HCT116 (cell line): ENCODE measurements at regions not wholly inside any gene's neighbourhood (a gene's known extent, or its start where the extent isn't known, plus 50 kb on each side); places are given as distances from the start of the nearest gene placed in this dataset.

Experiments used
- ATAC-seq: fragments of 200-7000 bp; cut with Tn5 transposase; 2 replicates; pipeline ENCODE4 v1.9.1; 2020; ENCODE audit warnings: mild to moderate bottlenecking, moderate library complexity
- BruUV-seq: library from RNA; stranded (reverse); fragments of 400-500 nt; replicated peaks from 2 replicates; lab custom pipeline; 2021; lab: Mats Ljungman, UMichigan
- CTCF ChIA-PET: fragments of 300-600 bp; sonication (Branson Sonifier 250); formaldehyde crosslinking; loops from one replicate; lab custom pipeline; 2021; ENCODE audit warnings: antibody characterized with exemption; lab: Charles Lee
- POLR2A ChIA-PET: fragments of 300-600, 350-600 bp; sonication (Branson Sonifier 250); formaldehyde crosslinking; loops from one replicate; lab custom pipeline; 2021; ENCODE audit warnings: antibody characterized with exemption; lab: Charles Lee
- RAD21 ChIA-PET, 2 experiments: fragments of 300-600 bp; sonication (Branson Sonifier 250); formaldehyde crosslinking; loops; one replicate each; lab custom pipeline; 2023; ENCODE audit warnings: low total read pairs in 2 of 2; ENCODE audit not compliant: uncharacterized antibody in 2 of 2, unreplicated experiment in 2 of 2, low non-redundant PET in 1 of 2; lab: Charles Lee
- DNase-seq: peaks from one replicate; pipeline ENCODE4 v3.0.0-alpha.2; 2010; ENCODE audit warnings: low read depth, low spot score
- H2AFZ ChIP-seq: fragments of 200-600 bp; shearing (Covaris generic), sonication (generic); 2 replicates; pipeline ENCODE4 v1.6.1; 2017; ENCODE audit warnings: low read depth, mixed run types, mixed read lengths, antibody characterized with exemption, low read length; ENCODE audit not compliant: poor library complexity, severe bottlenecking
- H3K27ac ChIP-seq: 2 replicates; pipeline ENCODE4 v1.5.1; 2012; ENCODE audit warnings: low read depth, low read length
- H3K27me3 ChIP-seq: fragments of 200-600 bp; sonication (generic); 2 replicates; pipeline ENCODE4 v1.6.1; 2016; ENCODE audit warnings: mixed run types, low read length, mixed read lengths; ENCODE audit not compliant: insufficient read depth
- H3K36me3 ChIP-seq, 2 experiments: fragments of 200-500 bp in 1 of 2; fragments of 200-600 bp in 1 of 2; sonication (Bioruptor generic) in 1 of 2; sonication (generic) in 1 of 2; 2 replicates each; pipeline versions ENCODE4 v1.5.1 to v1.6.1; 2014 to 2016; ENCODE audit warnings: low read length in 2 of 2, inconsistent platforms in 1 of 2, mixed read lengths in 1 of 2, mixed run types in 1 of 2; ENCODE audit not compliant: insufficient read depth in 2 of 2, control insufficient read depth in 1 of 2
- H3K4me1 ChIP-seq, 2 experiments: fragments of 200-600 bp in 1 of 2; sonication (generic) in 1 of 2; 2 replicates each; pipeline versions ENCODE4 v1.5.1 to v1.6.1; 2012 to 2017; ENCODE audit warnings: low read length in 2 of 2, inconsistent platforms in 1 of 2, mild to moderate bottlenecking in 1 of 2, mixed read lengths in 1 of 2, mixed run types in 1 of 2, moderate library complexity in 1 of 2; ENCODE audit not compliant: insufficient read depth in 2 of 2, control insufficient read depth in 1 of 2
- H3K4me2 ChIP-seq: fragments of 200-600 bp; sonication (generic); 2 replicates; pipeline ENCODE4 v1.6.1; 2017; ENCODE audit warnings: mixed run types, low read length, mixed read lengths
- H3K4me3 ChIP-seq, 2 experiments: fragments of 200-600 bp in 1 of 2; sonication (generic) in 1 of 2; replicated peaks in 1 of 2; 2 replicates each; pipeline ENCODE4 v1.5.1; 2011 to 2016; ENCODE audit warnings: low read length in 2 of 2, control low read depth in 1 of 2, low read depth in 1 of 2, mild to moderate bottlenecking in 1 of 2, mixed read lengths in 1 of 2, mixed run types in 1 of 2
- H3K79me2 ChIP-seq: fragments of 200-600 bp; sonication (generic); 2 replicates; pipeline ENCODE4 v1.6.1; 2017; ENCODE audit warnings: mild to moderate bottlenecking, mixed run types, low read length, moderate library complexity, mixed read lengths; ENCODE audit not compliant: insufficient read depth
- H3K9ac ChIP-seq: fragments of 200-600 bp; sonication (generic); 2 replicates; pipeline ENCODE4 v1.6.1; 2016; ENCODE audit warnings: low read length, mixed read lengths
- H3K9me2 ChIP-seq: fragments of 200-600 bp; sonication (generic), shearing (Covaris generic); 2 replicates; pipeline ENCODE4 v1.6.1; 2017; ENCODE audit warnings: mixed run types, mild to moderate bottlenecking, moderate library complexity; ENCODE audit not compliant: insufficient read depth
- H3K9me3 ChIP-seq, 2 experiments: fragments of 200-500 bp in 1 of 2; fragments of 200-600 bp in 1 of 2; sonication (Bioruptor generic) in 1 of 2; sonication (generic) in 1 of 2; 2 replicates each; pipeline ENCODE4 v1.6.1; 2014 to 2017; ENCODE audit warnings: low read length in 2 of 2, mixed read lengths in 2 of 2, inconsistent platforms in 1 of 2, low read depth in 1 of 2, mild to moderate bottlenecking in 1 of 2, mixed run types in 1 of 2, moderate library complexity in 1 of 2; ENCODE audit not compliant: control insufficient read depth in 1 of 2, insufficient read depth in 1 of 2
- H4K20me1 ChIP-seq: fragments of 200-600 bp; sonication (generic), shearing (Covaris generic); 2 replicates; pipeline ENCODE4 v1.6.1; 2017; ENCODE audit warnings: mixed run types, mild to moderate bottlenecking, moderate library complexity; ENCODE audit not compliant: insufficient read depth
- ATF3 ChIP-seq: IDR thresholded peaks from 2 replicates; pipeline ENCODE4 v1.6.1; 2012
- CBX3 ChIP-seq: IDR thresholded peaks from 2 replicates; pipeline ENCODE4 v1.6.1; 2012; ENCODE audit warnings: low read depth
- CTCF ChIP-seq, 3 experiments: fragments of 200-600 bp in 1 of 3; sonication (generic) in 1 of 3; IDR thresholded peaks in 2 of 3; conservative IDR thresholded peaks in 1 of 3; 2 replicates each; pipeline ENCODE4 v1.5.1; 2012 to 2017; ENCODE audit warnings: low read depth in 2 of 3, low read length in 2 of 3, antibody characterized with exemption in 1 of 3, borderline replicate concordance in 1 of 3, control low read depth in 1 of 3, mild to moderate bottlenecking in 1 of 3, mixed read lengths in 1 of 3, mixed run types in 1 of 3, moderate library complexity in 1 of 3; ENCODE audit not compliant: insufficient read depth in 1 of 3
- EZH2 ChIP-seq: fragments of 200-600 bp; sonication (generic); IDR thresholded peaks from 2 replicates; pipeline ENCODE4 v1.6.1; 2017; ENCODE audit warnings: antibody characterized with exemption, mixed run types
- FOSL1 ChIP-seq: IDR thresholded peaks from 2 replicates; pipeline ENCODE4 v1.6.1; 2012; ENCODE audit warnings: low read depth
- RAD21 ChIP-seq: IDR thresholded peaks from 2 replicates; pipeline ENCODE4 v1.6.1; 2012; ENCODE audit warnings: low read depth, mild to moderate bottlenecking
- SIN3A ChIP-seq: IDR thresholded peaks from 2 replicates; pipeline ENCODE4 v1.6.1; 2012; ENCODE audit warnings: low read depth
- ZNF274 ChIP-seq: fragments of 200-500 bp; sonication (Bioruptor generic); IDR thresholded peaks from 2 replicates; pipeline ENCODE4 v1.6.1; 2014; ENCODE audit warnings: mild to moderate bottlenecking, low read depth, low read length, inconsistent platforms
- intact Hi-C: fragments of 100-400 bp; cut with micrococcal nuclease; formaldehyde crosslinking; loops from 2 replicates; pipeline ENCODE4 v1.10.0; 2022
- TF ChIP-seq, protein P1 (sequence below): IDR thresholded peaks from 2 replicates; pipeline ENCODE4 v1.6.1; 2012; ENCODE audit warnings: low read depth

DNA sequence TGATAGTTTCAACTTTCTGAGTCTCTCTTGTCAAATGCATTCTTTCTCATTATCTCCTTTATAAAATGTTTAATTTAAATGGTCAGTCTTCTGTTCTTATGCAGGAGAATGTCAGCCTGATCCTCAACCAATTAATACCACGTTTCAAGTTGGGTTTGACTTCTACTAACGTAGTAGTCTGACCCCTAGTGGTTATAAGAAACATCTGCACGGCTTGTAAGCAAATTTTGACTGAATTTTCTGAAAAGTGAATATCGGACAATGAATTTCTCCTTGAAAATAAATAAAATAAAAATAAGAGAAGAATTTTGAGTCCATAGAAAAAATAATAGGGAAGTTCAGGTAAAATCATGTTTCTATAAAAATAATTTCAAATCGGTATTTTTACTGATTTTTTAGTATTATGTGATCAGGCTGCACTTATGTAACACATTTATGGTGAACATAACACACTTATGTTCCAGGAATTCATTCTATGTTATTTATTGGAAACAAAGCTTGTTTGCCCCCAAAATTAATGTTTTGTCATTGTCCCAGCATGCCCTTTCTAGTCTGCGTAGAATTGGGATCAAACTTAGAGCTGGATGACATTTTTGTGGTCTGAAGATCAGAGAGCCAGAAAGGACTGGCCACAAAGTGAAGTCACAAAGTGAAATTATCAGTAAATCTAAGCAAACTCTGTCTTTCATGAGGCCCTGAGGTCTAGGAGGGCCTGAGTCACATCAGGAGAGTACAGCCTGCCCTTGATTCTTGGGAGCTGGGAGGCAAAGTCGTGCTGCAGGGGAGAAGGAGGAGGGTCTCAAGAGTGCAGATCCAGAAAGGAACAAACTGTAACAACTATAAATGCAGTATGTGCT is 101.2 kb upstream of the STXBP6 start:
- ATAC-seq (no peak), DNase-seq (peak; percentile 6)
- Histone ChIP-seq H3K4me2 (no peak overlapping the region), H3K9ac (no peak overlapping the region), H3K9me2 (no peaks in the 10 kb centered on the region), H4K20me1 (no peaks in the 10 kb centered on the region), H3K79me2 (no peaks in the 10 kb centered on the region), H3K4me1 (no peaks in the 10 kb centered on the region), H3K27me3 (no peaks in the 10 kb centered on the region), H3K4me3 (no peak overlapping the region), H2AFZ (no peak overlapping the region), H3K36me3 (no peaks in the 10 kb centered on the region), H3K27ac (no peak overlapping the region), H3K9me3 (peaks cover 4 to 20% of the 10 kb centered on the region in 2 experiments; a peak in 2 of 4 replicates)
- no TSS peak for BruUV-seq
- TF ChIP-seq ZNF274 = no peak
- peak; percentile 21; the same call in 1 of the 2 replicates for TF ChIP-seq RAD21
- no peak for TF ChIP-seq ATF3
- TF ChIP-seq EZH2 = no peak
- no peak for TF ChIP-seq FOSL1
- no peak for TF ChIP-seq CBX3
- no peak for TF ChIP-seq SIN3A
- TF ChIP-seq, protein P1, sequence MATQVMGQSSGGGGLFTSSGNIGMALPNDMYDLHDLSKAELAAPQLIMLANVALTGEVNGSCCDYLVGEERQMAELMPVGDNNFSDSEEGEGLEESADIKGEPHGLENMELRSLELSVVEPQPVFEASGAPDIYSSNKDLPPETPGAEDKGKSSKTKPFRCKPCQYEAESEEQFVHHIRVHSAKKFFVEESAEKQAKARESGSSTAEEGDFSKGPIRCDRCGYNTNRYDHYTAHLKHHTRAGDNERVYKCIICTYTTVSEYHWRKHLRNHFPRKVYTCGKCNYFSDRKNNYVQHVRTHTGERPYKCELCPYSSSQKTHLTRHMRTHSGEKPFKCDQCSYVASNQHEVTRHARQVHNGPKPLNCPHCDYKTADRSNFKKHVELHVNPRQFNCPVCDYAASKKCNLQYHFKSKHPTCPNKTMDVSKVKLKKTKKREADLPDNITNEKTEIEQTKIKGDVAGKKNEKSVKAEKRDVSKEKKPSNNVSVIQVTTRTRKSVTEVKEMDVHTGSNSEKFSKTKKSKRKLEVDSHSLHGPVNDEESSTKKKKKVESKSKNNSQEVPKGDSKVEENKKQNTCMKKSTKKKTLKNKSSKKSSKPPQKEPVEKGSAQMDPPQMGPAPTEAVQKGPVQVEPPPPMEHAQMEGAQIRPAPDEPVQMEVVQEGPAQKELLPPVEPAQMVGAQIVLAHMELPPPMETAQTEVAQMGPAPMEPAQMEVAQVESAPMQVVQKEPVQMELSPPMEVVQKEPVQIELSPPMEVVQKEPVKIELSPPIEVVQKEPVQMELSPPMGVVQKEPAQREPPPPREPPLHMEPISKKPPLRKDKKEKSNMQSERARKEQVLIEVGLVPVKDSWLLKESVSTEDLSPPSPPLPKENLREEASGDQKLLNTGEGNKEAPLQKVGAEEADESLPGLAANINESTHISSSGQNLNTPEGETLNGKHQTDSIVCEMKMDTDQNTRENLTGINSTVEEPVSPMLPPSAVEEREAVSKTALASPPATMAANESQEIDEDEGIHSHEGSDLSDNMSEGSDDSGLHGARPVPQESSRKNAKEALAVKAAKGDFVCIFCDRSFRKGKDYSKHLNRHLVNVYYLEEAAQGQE = no peak
- TF ChIP-seq CTCF (IDR thresholded peaks at IDR 0.05 in 2 of 3, conservative IDR thresholded peaks at IDR 0.05 in 1 of 3; ENCODE audit: borderline replicate concordance in 1 of 3, insufficient read depth in 1 of 3, low read depth in 2 of 3, low read length in 2 of 3) = peak; percentile 11 to 66 (median 61); a peak in 4 of 6 replicates
- ChIA-PET CTCF (no interaction called here), RAD21 (no interaction called here), POLR2A (no interaction called here)
- intact Hi-C loops = loop anchor here (1.0 to 5.0 kb wide), 2 partner anchors 344 to 416 kb away; no protein-coding TSS in a partner anchor
